Liver (tissue), 3 donors: ENCODE measurements at regions not wholly inside any gene's neighbourhood (a gene's known extent, or its start where the extent isn't known, plus 50 kb on each side); places are given as distances from the start of the nearest gene placed in this dataset.

Experiments
- GABPA ChIP-seq, 2 donors: IDR thresholded peaks in 1 of 2; conservative IDR thresholded peaks in 1 of 2; 2 replicates each; pipeline ENCODE4 v1.6.1; 2016; ENCODE audit warnings: antibody characterized with exemption in 2 of 2, mild to moderate bottlenecking in 1 of 2, moderate library complexity in 1 of 2
- JUND ChIP-seq, 2 donors: IDR thresholded peaks; 2 replicates each; pipeline ENCODE4 v1.6.1; 2016; ENCODE audit warnings: antibody characterized with exemption in 2 of 2
- RAD21 ChIP-seq, 2 donors: IDR thresholded peaks; 2 replicates each; pipeline ENCODE4 v1.6.1; 2016; ENCODE audit warnings: antibody characterized with exemption in 2 of 2, mild to moderate bottlenecking in 2 of 2
- RXRA ChIP-seq, 2 donors: IDR thresholded peaks; 2 replicates each; pipeline ENCODE4 v1.6.1; 2017 to 2018; ENCODE audit warnings: antibody characterized with exemption in 2 of 2, mild to moderate bottlenecking in 1 of 2
- TAF1 ChIP-seq: conservative IDR thresholded peaks from 2 replicates; pipeline ENCODE4 v1.6.1; 2016; ENCODE audit warnings: antibody characterized with exemption, mild to moderate bottlenecking
- YY1 ChIP-seq: IDR thresholded peaks from 2 replicates; pipeline ENCODE4 v1.6.1; 2016; ENCODE audit warnings: antibody characterized with exemption, mild to moderate bottlenecking
- TF ChIP-seq, protein P1 (sequence below): fragments of 150-350 bp; IDR thresholded peaks from 2 replicates; pipeline ENCODE4 v1.5.1; 2017; ENCODE audit warnings: improper control_type of control experiment, low read depth, low read length; ENCODE audit not compliant: missing input control
- TF ChIP-seq, protein P2 (sequence below): IDR thresholded peaks from 2 replicates; pipeline ENCODE4 v1.6.1; 2016; ENCODE audit warnings: antibody characterized with exemption
- TF ChIP-seq, protein P3 (sequence below): IDR thresholded peaks from 2 replicates; pipeline ENCODE4 v1.6.1; 2016; ENCODE audit warnings: antibody characterized with exemption
- TF ChIP-seq, protein P4 (sequence below): IDR thresholded peaks from 2 replicates; pipeline ENCODE4 v1.6.1; 2016; ENCODE audit warnings: antibody characterized with exemption, mild to moderate bottlenecking
- donor health status: healthy.
- donor health status: healthy.

DNA sequence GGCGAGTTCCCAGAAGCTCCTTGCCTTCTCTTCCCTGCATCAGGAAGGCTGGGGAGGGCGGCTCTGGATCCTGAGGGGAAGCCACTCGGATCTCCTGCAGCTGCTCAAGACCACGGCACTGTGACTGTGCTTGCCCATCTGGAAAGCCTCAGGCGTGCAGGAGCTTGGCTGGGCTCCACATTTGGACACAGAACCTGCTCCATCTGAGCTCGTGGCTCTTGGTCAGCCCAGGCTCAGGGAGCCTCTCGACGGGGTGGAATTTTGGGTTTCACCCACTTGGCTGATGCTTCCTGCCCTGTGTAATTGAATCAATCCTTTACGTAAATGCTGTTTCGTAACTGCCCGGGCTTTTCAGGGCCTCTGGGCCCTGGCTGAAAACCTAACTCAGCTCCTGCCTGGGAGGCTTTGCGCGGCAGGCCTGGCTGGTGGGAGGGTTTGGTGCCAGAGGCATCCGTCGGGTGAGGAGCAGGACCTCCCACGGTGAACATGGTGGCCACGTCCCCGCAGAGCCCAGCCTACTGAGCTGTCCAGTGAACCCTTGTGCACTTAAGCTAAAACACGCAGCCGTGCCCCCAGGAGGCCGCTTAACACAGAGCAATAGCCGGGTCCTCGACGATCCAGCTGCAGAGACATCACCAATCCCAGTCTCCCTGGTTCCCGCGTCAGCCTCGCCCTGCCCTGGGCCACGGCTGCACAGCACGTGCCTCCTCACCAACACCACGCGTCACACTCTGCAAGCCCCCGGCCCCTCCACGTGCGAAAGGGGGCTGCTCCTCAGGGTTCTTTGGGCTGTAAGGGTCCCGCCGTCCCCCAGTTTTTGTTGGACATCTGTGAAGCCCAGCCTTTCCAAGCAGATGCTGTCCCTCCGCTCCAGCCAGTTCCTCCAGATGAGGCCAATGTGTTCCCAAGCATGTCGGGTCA, 241.0 kb downstream of the DLL1 start:
- TF ChIP-seq, protein P1, sequence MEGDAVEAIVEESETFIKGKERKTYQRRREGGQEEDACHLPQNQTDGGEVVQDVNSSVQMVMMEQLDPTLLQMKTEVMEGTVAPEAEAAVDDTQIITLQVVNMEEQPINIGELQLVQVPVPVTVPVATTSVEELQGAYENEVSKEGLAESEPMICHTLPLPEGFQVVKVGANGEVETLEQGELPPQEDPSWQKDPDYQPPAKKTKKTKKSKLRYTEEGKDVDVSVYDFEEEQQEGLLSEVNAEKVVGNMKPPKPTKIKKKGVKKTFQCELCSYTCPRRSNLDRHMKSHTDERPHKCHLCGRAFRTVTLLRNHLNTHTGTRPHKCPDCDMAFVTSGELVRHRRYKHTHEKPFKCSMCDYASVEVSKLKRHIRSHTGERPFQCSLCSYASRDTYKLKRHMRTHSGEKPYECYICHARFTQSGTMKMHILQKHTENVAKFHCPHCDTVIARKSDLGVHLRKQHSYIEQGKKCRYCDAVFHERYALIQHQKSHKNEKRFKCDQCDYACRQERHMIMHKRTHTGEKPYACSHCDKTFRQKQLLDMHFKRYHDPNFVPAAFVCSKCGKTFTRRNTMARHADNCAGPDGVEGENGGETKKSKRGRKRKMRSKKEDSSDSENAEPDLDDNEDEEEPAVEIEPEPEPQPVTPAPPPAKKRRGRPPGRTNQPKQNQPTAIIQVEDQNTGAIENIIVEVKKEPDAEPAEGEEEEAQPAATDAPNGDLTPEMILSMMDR, result no peak
- no peak for TF ChIP-seq TAF1
- TF ChIP-seq JUND (IDR thresholded peaks at IDR 0.05), result peak in 1 of 2 donors; percentile 43
- no peak for TF ChIP-seq YY1
- TF ChIP-seq, protein P2, sequence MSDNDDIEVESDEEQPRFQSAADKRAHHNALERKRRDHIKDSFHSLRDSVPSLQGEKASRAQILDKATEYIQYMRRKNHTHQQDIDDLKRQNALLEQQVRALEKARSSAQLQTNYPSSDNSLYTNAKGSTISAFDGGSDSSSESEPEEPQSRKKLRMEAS, result no peak
- no peak for TF ChIP-seq GABPA (IDR thresholded peaks at IDR 0.05 in 1 of 2, conservative IDR thresholded peaks at IDR 0.05 in 1 of 2)
- TF ChIP-seq, protein P3, sequence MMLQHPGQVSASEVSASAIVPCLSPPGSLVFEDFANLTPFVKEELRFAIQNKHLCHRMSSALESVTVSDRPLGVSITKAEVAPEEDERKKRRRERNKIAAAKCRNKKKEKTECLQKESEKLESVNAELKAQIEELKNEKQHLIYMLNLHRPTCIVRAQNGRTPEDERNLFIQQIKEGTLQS, result no peak
- TF ChIP-seq RAD21 (IDR thresholded peaks at IDR 0.05), result peak in 1 of 2 donors; percentile 63
- TF ChIP-seq, protein P4, sequence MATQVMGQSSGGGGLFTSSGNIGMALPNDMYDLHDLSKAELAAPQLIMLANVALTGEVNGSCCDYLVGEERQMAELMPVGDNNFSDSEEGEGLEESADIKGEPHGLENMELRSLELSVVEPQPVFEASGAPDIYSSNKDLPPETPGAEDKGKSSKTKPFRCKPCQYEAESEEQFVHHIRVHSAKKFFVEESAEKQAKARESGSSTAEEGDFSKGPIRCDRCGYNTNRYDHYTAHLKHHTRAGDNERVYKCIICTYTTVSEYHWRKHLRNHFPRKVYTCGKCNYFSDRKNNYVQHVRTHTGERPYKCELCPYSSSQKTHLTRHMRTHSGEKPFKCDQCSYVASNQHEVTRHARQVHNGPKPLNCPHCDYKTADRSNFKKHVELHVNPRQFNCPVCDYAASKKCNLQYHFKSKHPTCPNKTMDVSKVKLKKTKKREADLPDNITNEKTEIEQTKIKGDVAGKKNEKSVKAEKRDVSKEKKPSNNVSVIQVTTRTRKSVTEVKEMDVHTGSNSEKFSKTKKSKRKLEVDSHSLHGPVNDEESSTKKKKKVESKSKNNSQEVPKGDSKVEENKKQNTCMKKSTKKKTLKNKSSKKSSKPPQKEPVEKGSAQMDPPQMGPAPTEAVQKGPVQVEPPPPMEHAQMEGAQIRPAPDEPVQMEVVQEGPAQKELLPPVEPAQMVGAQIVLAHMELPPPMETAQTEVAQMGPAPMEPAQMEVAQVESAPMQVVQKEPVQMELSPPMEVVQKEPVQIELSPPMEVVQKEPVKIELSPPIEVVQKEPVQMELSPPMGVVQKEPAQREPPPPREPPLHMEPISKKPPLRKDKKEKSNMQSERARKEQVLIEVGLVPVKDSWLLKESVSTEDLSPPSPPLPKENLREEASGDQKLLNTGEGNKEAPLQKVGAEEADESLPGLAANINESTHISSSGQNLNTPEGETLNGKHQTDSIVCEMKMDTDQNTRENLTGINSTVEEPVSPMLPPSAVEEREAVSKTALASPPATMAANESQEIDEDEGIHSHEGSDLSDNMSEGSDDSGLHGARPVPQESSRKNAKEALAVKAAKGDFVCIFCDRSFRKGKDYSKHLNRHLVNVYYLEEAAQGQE, result no peak
- peak; percentile 41 to 84 for TF ChIP-seq RXRA (IDR thresholded peaks at IDR 0.05)
